GM18507 (cell line): ENCODE measurements at regions not wholly inside any gene's neighbourhood (a gene's known extent, or its start where the extent isn't known, plus 50 kb on each side); places are given as distances from the start of the nearest gene placed in this dataset.

Source experiments
- DNase-seq: peaks from one replicate; pipeline ENCODE4 v3.0.0; 2011; ENCODE audit warnings: low read depth; ENCODE audit not compliant: insufficient read length; ENCODE audit errors: extremely low spot score
- FAIRE-seq: peaks from 2 replicates; lab custom pipeline; 2011; peaks lifted over from hg19 to GRCh38; lab: Jason Lieb, UNC

DNA sequence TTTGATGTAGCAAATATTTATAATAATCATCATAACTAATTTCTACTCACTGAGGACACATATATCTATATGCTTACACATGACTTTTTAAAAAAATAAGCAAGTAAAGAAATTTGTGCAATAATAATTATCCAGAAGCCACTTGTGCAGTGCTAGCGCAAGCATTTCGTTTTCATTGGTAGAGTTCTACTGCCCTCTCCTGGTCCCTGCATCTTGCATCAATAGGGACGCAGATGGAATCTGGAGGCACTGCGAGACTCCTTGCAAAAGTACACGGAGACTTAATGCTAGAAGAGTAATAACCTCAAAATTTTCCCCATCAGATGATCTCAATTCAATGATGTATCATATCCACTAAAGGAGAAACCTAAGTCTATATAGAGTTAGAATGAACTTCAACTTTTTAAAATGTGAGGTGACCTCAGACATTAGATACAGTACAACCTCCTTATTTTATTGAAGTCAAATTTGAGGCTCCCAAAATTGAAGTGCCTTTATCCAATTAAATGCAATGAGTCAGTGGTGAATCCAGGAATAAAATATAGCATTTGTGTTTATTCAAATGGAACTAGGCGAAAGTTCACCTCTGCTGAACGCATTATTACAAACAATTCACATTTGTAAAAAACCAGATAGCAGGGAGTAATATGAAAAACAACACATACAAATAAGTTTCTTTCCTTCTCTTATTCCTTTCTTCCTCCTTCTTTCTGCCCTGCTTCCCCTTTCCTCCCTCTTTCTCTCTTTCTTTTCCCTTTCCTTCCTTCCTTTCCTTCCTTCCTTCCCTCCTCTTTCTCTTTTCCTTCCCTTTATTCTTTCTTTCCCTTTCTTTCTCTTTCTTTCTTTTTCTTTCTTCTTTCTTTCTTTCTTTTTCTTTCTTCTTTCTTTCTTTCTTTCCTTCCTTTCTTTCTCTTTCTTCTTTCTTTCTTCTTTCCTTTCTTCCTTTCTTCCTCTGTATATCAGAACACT, 450.0 kb downstream of the ANKRD50 start:
- no peak for DNase-seq
- peak; percentile 70 for FAIRE-seq

- DNase-seq: no peak
- FAIRE-seq: no peak
Observed at GRCh38 chr4:124265701-124266100, 446.8 kb downstream of the ANKRD50 start.

DNA sequence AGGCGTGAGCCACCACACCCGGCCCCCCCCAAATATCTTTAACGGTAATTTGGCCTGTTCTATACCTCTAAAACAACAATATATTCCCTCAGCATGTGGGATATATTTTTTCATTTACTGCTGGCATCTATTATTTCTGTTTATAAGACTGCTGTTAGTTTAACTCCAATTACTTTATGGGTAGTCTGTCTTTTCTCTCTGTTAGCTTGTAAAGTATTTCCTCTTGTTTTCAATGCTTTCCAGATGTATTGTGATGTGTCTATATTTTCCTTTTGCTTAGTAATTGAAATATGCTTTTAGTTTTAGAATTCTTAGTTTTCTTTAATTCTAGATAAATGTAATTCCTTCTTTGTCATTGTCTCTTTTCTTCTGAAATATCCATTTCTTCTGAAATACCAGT, 445.8 kb downstream of the ANKRD50 start:
- DNase-seq: no peak

DNA sequence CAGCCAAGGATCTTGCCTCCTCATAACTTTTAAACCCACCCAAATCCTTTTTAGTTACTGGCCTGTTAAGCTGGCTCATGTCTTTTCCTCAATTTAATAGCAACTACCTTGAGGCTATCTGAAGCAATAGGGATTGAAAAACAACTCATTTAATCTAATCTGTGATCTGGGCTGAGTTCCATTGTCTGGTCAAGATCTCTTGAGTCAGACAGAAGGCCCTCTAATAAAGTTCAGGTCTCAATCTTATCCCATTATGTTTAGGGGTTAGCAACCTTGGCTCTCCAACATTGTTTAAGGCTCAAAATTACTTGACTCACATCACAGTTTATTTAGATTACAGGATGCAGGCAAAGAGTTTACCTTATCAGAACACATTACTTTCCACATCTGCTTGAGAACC, 436.1 kb downstream of the ANKRD50 start:
- FAIRE-seq (no peak), DNase-seq (no peak)

More for the DNA sequence above, 445.8 kb downstream of the ANKRD50 start:
- FAIRE-seq: no peak

GRCh38 chr4:124277691-124278090, 434.8 kb downstream of the ANKRD50 start:
- FAIRE-seq (no peak), DNase-seq (no peak)

DNA sequence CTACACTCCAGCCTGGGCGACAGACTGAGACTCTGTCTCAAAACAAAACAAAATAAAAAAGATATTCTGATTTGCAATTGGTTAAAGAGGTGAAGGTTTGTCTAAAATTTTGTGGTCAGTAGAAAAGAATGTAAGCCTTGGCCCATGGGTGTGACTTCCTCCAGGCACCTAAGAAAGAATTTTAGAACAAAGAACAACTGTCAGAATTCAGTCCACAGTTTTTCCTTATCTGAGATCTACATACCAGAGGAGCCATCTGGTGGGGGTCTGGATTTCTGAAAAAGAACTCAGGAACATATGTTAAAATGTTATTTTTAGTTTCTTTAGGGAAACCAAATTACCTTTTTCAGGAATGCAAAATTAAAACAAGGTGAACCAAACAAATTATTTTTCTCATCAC, 434.1 kb downstream of the ANKRD50 start:
- no peak for DNase-seq
- FAIRE-seq: no peak

- DNase-seq (no peak), FAIRE-seq (no peak)
Observed at GRCh38 chr4:124279741-124280140, 432.8 kb downstream of the ANKRD50 start.

DNA sequence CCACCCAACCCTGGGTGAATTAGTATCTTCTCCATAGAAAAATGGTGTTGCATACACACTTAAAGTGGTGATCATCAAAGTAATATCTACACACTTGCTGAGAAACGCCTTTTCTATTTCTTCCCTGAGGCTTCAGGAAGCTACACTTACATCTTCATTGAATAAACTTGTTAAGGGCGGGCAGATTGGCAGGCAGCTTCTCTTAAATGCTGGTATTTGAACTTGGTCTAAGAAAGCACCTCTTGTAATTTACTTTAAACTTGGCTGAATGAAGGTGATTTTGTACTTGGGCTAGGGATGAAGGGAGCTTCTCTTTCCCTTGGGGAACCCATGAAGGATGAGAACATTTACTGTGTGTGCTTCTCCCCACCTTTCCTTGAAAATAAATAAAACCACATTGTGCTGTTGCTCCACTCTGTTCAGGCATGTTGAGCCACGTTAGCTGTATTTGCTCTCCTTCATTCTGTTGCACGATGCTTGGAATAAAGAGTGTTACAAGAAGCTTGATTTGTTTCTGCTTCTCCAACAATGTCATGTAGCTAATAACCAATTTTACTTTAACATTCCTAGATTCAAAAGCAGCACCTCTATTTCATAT, 430.1 kb downstream of the ANKRD50 start:
- FAIRE-seq (no peak), DNase-seq (no peak)

- no peak for FAIRE-seq
- no peak for DNase-seq
Observed at GRCh38 chr4:124288706-124289486, 423.6 kb downstream of the ANKRD50 start.

GRCh38 chr4:124290678-124291077, 421.9 kb downstream of the ANKRD50 start:
- DNase-seq (no peak), FAIRE-seq (no peak)

DNA sequence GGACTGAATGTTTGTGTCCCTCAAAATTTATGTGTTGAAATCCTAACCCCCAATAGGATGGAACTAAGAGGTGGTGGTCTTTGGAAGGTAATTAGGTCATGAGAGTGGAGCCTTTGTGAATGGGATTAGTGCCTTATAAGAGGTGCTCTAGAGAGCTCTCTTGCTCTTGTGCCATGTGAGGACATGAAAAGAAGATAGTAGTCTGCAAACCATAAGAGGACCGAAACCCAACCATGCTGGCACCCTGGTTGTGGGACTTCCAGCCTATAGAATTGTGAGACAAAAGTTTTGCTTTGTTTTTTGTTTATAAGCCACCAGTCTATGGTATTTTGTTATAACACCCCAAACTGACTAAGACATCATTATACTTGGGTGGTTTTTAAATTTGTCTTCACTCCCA, 417.1 kb downstream of the ANKRD50 start:
- FAIRE-seq (no peak), DNase-seq (no peak)

- FAIRE-seq (no peak), DNase-seq (no peak)
Observed at GRCh38 chr4:124304941-124305340, 407.6 kb downstream of the ANKRD50 start.

- FAIRE-seq (no peak), DNase-seq (no peak)
Observed at GRCh38 chr4:124306352-124306751, 406.2 kb downstream of the ANKRD50 start.

DNA sequence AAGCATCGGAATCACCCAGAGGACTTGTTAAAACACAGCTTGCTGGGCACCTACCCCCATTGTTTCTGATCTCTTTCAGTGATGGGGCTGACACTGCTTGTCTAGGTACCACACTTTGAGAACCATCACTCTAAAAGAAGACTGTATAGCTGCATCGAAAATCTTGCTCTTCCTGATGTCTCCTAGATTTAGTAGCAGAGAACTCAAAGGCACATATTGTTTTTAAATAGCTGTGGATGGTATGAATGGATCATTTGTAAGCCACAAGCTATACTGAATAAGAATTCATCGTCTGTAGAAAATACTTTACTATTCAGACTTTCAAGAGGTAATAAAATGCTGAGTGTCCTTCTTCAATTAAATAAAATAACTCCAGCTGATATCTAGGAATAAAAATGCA, 405.4 kb downstream of the ANKRD50 start:
- DNase-seq (no peak), FAIRE-seq (no peak)

- FAIRE-seq: no peak
- DNase-seq: no peak
Observed at GRCh38 chr4:124318292-124318691, 394.2 kb downstream of the ANKRD50 start.

- FAIRE-seq: no peak
- no peak for DNase-seq
Observed at GRCh38 chr4:124321364-124321763, 391.2 kb downstream of the ANKRD50 start.

DNA sequence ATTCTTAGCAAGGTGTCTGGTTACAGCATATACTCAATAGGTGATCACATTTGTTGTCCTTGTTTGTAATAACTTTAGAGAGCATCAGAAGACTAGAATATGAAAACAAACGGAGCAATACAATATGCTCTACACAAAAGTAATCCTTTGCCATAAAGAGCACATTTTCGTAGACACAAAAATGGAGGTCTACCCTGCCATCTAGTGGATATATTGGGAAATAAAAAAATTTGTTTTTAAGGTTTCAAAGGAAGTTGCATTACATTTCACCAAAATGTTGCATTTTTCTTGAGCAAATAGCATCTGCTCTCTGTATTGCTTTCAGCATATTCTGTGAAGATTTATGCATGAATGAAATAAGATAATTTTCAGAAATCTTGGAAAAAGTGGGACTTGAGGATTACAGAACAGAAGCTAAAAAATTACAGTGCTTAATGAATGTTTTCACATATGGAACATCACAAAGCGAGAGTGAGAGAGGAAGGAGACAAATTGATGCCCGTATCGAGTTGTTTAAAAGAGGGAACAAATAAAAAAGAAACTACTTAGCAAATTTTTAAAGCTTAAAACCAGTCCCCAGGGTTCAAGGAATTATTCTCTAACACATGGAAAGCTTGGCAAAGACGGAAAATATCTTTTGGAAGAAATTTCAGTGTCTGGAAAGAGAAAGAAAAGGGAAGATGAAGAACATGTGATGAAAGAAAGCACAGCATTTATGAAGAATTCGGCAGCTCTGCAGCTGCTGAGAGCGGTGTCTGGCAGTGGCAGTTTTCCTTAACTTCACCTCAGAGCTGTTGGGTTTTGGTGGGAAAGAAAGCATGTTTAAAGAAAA, 390.1 kb downstream of the ANKRD50 start:
- FAIRE-seq (no peak), DNase-seq (no peak)

DNA sequence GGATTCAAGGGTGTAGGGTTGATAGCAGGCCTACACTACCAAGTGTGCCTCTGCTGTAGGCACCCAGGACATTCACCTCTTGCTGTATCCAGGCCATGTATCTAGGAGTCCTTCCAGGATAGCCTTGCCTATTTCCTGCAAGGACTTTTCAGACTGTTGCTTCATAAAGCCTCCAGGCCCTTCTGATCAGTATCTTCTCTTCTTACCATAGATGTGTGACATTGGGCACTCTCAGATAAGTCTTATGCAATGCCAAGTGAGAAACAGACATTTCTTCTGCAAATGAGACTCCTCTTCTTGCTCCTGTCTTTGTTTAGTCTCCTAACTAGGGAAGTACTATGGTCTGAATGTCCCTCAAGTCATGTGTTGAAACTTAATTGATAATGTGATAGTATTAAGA, 386.8 kb downstream of the ANKRD50 start:
- FAIRE-seq: no peak

GRCh38 chr4:124329134-124329533, 383.4 kb downstream of the ANKRD50 start:
- FAIRE-seq (no peak), DNase-seq (no peak)

More for the DNA sequence above, 386.8 kb downstream of the ANKRD50 start:
- DNase-seq: no peak
